HG02943 (cell line): ENCODE measurements at regions not wholly inside any gene's neighbourhood (a gene's known extent, or its start where the extent isn't known, plus 50 kb on each side); places are given as distances from the start of the nearest gene placed in this dataset.

Experiments
- ATAC-seq: cut with Tn5 transposase; IDR thresholded peaks from one replicate; pipeline ENCODE4 v1.9.1; 2021; ENCODE audit warnings: mild to moderate bottlenecking, low read depth, moderate library complexity; ENCODE audit not compliant: unreplicated experiment

GRCh38 chr2:5984273-5984655 is 292.1 kb downstream of the SOX11 start:
- no peak for ATAC-seq

GRCh38 chr2:5984946-5985345 is 292.8 kb downstream of the SOX11 start:
- ATAC-seq, result no peak

DNA sequence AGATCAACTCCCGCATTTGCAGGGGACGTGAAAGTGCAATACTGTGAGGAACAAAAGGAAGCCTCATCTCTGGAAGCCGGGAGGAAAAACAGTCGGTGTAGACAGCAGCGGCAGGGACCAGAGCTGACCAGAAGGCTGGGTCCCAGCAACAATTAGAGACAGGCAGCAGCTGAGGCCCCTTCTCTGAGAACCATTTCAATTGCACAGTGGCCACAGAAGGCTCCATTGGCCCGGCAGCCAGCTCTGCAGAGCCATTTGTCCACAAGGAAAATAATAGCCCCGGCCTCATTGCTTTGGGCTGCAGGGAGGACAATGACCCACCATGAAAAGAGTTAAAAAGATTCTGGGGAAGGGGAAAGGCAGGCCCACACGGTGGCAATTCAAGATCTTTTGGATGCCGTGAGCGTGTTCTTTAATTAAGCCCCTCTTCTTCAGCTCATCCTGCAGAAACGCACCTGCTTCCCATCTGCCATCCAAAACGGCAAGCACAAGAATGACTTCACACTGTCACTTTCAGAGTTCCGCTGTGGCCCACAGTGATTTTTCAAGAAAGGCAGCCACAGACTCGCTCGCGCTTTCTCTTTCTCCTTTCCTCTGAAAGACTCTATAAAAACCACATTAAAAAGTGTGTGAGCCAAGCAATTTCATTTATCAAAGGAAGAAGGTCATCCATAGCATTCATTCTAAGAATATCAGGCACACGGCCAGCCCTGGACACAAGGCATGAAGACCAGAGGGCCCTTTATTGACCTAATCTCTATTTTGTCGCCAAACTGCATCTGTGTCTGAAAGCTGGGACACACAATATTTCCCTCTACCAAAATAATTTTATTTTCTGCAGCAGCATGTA is 293.6 kb downstream of the SOX11 start:
- ATAC-seq, result no peak

- no peak for ATAC-seq
Observed at GRCh38 chr2:5986801-5987787, 294.9 kb downstream of the SOX11 start.

GRCh38 chr2:5988120-5988519 is 295.9 kb downstream of the SOX11 start:
- no peak for ATAC-seq

GRCh38 chr2:5990086-5990485 is 297.9 kb downstream of the SOX11 start:
- no peak for ATAC-seq

DNA sequence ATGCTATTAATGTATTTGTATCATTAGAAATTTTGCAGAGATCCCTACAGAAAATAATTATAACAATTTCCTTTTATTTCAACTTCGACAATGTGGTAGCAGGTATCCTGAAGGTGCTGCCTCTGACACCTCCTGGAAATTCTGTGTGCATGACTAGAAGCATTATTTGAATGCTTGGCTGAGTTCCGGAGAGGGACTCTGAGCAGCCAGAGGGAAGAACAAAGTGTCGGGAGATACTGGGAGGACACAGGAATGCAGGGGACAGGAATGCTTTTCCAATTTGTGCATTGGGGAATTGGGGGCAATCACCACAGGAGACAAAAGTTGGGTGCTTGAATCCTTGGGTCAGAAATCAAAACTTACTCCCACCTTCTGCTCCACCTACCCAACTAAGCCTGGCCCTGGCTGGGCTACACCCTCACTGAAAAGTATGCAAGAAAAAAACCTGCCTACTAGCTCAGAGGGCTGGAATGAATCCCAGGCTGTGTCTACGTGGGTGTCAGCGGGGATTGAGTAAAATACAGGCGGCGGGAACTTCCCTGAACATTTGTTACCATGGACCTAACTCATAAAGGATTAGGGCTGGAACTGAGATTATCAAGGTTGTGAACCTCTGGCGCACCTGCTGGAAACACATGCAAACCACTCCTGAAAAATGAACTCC is 299.3 kb downstream of the SOX11 start:
- ATAC-seq, result no peak

- ATAC-seq, result no peak
Observed at GRCh38 chr2:5995832-5996231, 303.6 kb downstream of the SOX11 start.

DNA sequence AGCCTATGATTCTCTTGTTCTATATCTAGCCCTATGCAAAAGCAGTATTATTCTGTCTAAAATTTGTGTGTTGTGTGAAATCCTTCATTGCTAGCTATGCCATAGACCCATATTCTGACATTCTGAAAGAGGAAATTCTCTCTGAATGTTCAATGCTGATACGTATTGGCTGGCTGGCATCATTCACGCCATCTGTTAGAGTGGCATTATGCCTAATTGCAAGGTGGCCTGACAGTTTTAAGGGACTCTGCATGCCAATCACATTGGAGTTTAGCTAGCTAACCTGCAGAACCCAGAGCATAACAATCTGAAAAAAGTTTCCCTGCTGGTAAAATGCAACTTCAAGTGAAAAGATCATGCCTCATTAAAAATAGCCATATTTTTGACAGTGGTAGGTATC is 316.0 kb downstream of the SOX11 start:
- ATAC-seq, result no peak

- no peak for ATAC-seq
Observed at GRCh38 chr2:6008726-6009125, 316.5 kb downstream of the SOX11 start.

DNA sequence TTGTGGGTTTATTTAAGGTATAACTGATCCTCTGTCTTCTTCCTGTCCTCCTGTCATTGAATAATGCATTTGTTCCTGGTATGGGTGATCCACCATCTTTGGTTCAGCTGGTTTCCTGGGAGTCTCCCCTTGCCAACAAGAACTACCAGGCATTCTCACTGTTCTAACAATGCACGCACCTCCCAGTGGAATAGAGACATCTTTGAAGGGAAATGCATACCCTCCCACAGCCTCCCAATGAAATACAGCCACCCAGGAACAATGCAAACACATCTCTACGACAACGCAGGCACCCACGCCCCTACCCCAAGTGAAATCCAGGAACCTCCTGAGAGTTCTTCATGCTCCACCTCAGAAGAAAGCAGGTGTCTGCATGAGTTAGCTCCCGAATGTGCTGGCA is 318.0 kb downstream of the SOX11 start:
- no peak for ATAC-seq

- ATAC-seq, result no peak
Observed at GRCh38 chr2:6011921-6012320, 319.7 kb downstream of the SOX11 start.

GRCh38 chr2:6017736-6018286 is 325.6 kb downstream of the SOX11 start:
- ATAC-seq, result no peak

GRCh38 chr2:6024229-6024628 is 332.0 kb downstream of the SOX11 start:
- ATAC-seq, result no peak

GRCh38 chr2:6024784-6025183 is 332.6 kb downstream of the SOX11 start:
- ATAC-seq, result no peak

- no peak for ATAC-seq
Observed at GRCh38 chr2:6025391-6025790, 333.2 kb downstream of the SOX11 start.

GRCh38 chr2:6027066-6027465 is 334.9 kb downstream of the SOX11 start:
- ATAC-seq, result no peak

DNA sequence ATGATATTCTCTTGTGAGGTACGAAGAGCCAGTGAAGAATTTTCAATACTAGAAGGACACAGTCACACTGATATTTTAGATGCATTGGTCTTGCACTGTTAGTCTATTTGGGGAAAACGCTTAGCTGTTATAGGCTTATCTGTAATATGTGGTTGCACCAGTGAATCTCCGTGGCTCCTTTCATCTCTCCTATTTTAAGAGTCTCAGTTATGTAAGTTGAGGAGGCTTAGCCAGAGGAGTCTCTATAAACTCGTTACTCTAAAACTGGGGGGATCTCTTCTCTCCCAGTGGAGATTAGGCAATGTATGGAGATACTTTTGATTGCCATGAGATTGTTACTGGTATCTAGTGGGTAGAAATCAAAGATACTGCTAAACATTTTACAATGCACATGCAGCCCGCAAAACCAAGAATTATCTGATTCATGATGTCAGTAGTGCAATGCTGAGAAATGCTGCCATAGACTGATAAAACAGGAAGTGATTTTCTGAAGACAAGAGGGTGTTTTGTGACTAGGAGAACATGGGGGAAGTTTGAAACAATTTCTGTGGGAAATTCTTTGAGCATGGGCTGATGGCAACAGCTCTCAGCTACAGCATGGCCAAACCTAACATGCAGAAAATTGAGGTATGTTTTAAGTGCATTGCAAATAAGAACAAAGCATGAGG is 339.1 kb downstream of the SOX11 start:
- ATAC-seq, result no peak

GRCh38 chr2:6036211-6036610 is 344.0 kb downstream of the SOX11 start:
- ATAC-seq, result no peak

GRCh38 chr2:6043238-6043637 is 351.1 kb downstream of the SOX11 start:
- no peak for ATAC-seq
